Activated naive CD4-positive, alpha-beta T cell treated with anti-CD3 and anti-CD28 coated beads, Interleukin-2, amount 10 ng/mL, durations not matched to agents 7 days and 5 days (primary cell): ENCODE measurements at regions not wholly inside any gene's neighbourhood (a gene's known extent, or its start where the extent isn't known, plus 50 kb on each side); places are given as distances from the start of the nearest gene placed in this dataset.
"Not testable (repeated sequence)": the region's sequence is repeated elsewhere in the genome, so short reads cannot be mapped to it uniquely, and the experiment has no call there.

Experiments
- CTCF ChIA-PET: fragments of 350-600 bp; sonication (Branson Sonifier 250); formaldehyde crosslinking; loops from one replicate; lab custom pipeline; 2021; ENCODE audit warnings: antibody characterized with exemption; lab: Charles Lee
- DNase-seq: peaks from one replicate; pipeline ENCODE4 v3.0.0-alpha.2; 2020
- H3K27ac Mint-ChIP-seq: one replicate; pipeline ENCODE4 v1.8.0; 2021; ENCODE audit warnings: mild to moderate bottlenecking, moderate library complexity, mixed read lengths
- H3K27me3 Mint-ChIP-seq: one replicate; pipeline ENCODE4 v1.8.0; 2021; ENCODE audit warnings: mild to moderate bottlenecking, mixed read lengths
- H3K36me3 Mint-ChIP-seq: one replicate; pipeline ENCODE4 v1.8.0; 2021; ENCODE audit warnings: mixed read lengths
- H3K4me1 Mint-ChIP-seq: one replicate; pipeline ENCODE4 v1.8.0; 2021; ENCODE audit warnings: mixed read lengths
- H3K4me3 Mint-ChIP-seq: one replicate; pipeline ENCODE4 v1.8.0; 2021; ENCODE audit warnings: mild to moderate bottlenecking, moderate library complexity, mixed read lengths
- H3K9me3 Mint-ChIP-seq: one replicate; pipeline ENCODE4 v1.8.0; 2021; ENCODE audit warnings: mixed read lengths

- no peaks in the 10 kb centered on the region for H3K4me1 Mint-ChIP-seq
- no peak for DNase-seq
- CTCF ChIA-PET, result no interaction called here
- H3K4me3 Mint-ChIP-seq, result no peak overlapping the region
- no peaks in the 10 kb centered on the region for H3K9me3 Mint-ChIP-seq
- H3K27ac Mint-ChIP-seq, result no peak overlapping the region
- H3K36me3 Mint-ChIP-seq, result no peaks in the 10 kb centered on the region
- H3K27me3 Mint-ChIP-seq, result no peaks in the 10 kb centered on the region
These were observed 55.4 kb upstream of the GRPR start for GRCh38 chrX:16067886-16068515.

GRCh38 chrX:16063921-16064320 lies 59.4 kb upstream of the GRPR start:
- no peak overlapping the region for H3K27ac Mint-ChIP-seq
- H3K4me3 Mint-ChIP-seq, result no peak overlapping the region
- H3K9me3 Mint-ChIP-seq, result no peaks in the 10 kb centered on the region
- H3K4me1 Mint-ChIP-seq, result no peaks in the 10 kb centered on the region
- CTCF ChIA-PET, result no interaction called here
- no peaks in the 10 kb centered on the region for H3K27me3 Mint-ChIP-seq
- no peaks in the 10 kb centered on the region for H3K36me3 Mint-ChIP-seq
- no peak for DNase-seq

GRCh38 chrX:16063141-16063540 lies 60.2 kb upstream of the GRPR start:
- Mint-ChIP-seq H3K9me3 (no peaks in the 10 kb centered on the region), H3K36me3 (no peaks in the 10 kb centered on the region), H3K4me3 (no peak overlapping the region), H3K27ac (no peak overlapping the region), H3K4me1 (no peaks in the 10 kb centered on the region), H3K27me3 (no peaks in the 10 kb centered on the region)
- DNase-seq, result no peak
- CTCF ChIA-PET, result no interaction called here

- Mint-ChIP-seq H3K9me3 (no peaks in the 10 kb centered on the region), H3K4me3 (no peak overlapping the region), H3K36me3 (no peaks in the 10 kb centered on the region), H3K27me3 (no peaks in the 10 kb centered on the region), H3K4me1 (no peaks in the 10 kb centered on the region), H3K27ac (no peak overlapping the region)
- DNase-seq, result no peak
- CTCF ChIA-PET, result no interaction called here
These were observed 62.1 kb upstream of the GRPR start for GRCh38 chrX:16061296-16061695.

- no peaks in the 10 kb centered on the region for H3K9me3 Mint-ChIP-seq
- no peak overlapping the region for H3K27ac Mint-ChIP-seq
- CTCF ChIA-PET, result no interaction called here
- no peak overlapping the region for H3K4me3 Mint-ChIP-seq
- no peaks in the 10 kb centered on the region for H3K36me3 Mint-ChIP-seq
- DNase-seq, result no peak
- H3K27me3 Mint-ChIP-seq, result no peaks in the 10 kb centered on the region
- no peaks in the 10 kb centered on the region for H3K4me1 Mint-ChIP-seq
These were observed 63.1 kb upstream of the GRPR start for GRCh38 chrX:16060252-16060651.

GRCh38 chrX:16049126-16049525 lies 74.2 kb upstream of the GRPR start:
- not testable (repeated sequence) for H3K27me3 Mint-ChIP-seq

GRCh38 chrX:16042980-16043379 lies 80.4 kb upstream of the GRPR start:
- no peak overlapping the region for H3K27ac Mint-ChIP-seq
- no peaks in the 10 kb centered on the region for H3K9me3 Mint-ChIP-seq
- CTCF ChIA-PET, result no interaction called here
- no peak for DNase-seq
- no peaks in the 10 kb centered on the region for H3K27me3 Mint-ChIP-seq
- no peaks in the 10 kb centered on the region for H3K4me1 Mint-ChIP-seq
- no peaks in the 10 kb centered on the region for H3K36me3 Mint-ChIP-seq
- no peak overlapping the region for H3K4me3 Mint-ChIP-seq

More at GRCh38 chrX:16049126-16049525, 74.2 kb upstream of the GRPR start:
- H3K9me3 Mint-ChIP-seq, H3K27ac Mint-ChIP-seq, DNase-seq, H3K36me3 Mint-ChIP-seq, H3K4me1 Mint-ChIP-seq, H3K4me3 Mint-ChIP-seq, CTCF ChIA-PET: not testable (repeated sequence)

GRCh38 chrX:16039834-16040233 lies 83.5 kb upstream of the GRPR start:
- DNase-seq, result no peak
- Mint-ChIP-seq H3K27me3 (no peaks in the 10 kb centered on the region), H3K9me3 (no peaks in the 10 kb centered on the region), H3K36me3 (no peaks in the 10 kb centered on the region), H3K27ac (no peak overlapping the region), H3K4me1 (no peaks in the 10 kb centered on the region), H3K4me3 (no peak overlapping the region)
- CTCF ChIA-PET, result no interaction called here

GRCh38 chrX:16039363-16039762 lies 84.0 kb upstream of the GRPR start:
- Mint-ChIP-seq H3K9me3 (no peaks in the 10 kb centered on the region), H3K4me3 (no peak overlapping the region), H3K27me3 (no peaks in the 10 kb centered on the region), H3K27ac (no peak overlapping the region), H3K4me1 (no peaks in the 10 kb centered on the region), H3K36me3 (no peaks in the 10 kb centered on the region)
- DNase-seq, result no peak
- CTCF ChIA-PET, result no interaction called here

- CTCF ChIA-PET, result no interaction called here
- DNase-seq, result no peak
- Mint-ChIP-seq H3K27me3 (no peaks in the 10 kb centered on the region), H3K36me3 (no peaks in the 10 kb centered on the region), H3K4me3 (no peak overlapping the region), H3K27ac (no peak overlapping the region), H3K9me3 (no peaks in the 10 kb centered on the region), H3K4me1 (no peaks in the 10 kb centered on the region)
These were observed 90.0 kb upstream of the GRPR start for GRCh38 chrX:16033331-16033730.

GRCh38 chrX:16028576-16028975 lies 94.8 kb upstream of the GRPR start:
- DNase-seq, result no peak
- Mint-ChIP-seq H3K9me3 (no peaks in the 10 kb centered on the region), H3K36me3 (no peaks in the 10 kb centered on the region), H3K4me3 (no peak overlapping the region), H3K27ac (no peak overlapping the region), H3K27me3 (no peaks in the 10 kb centered on the region), H3K4me1 (no peaks in the 10 kb centered on the region)
- CTCF ChIA-PET, result no interaction called here

GRCh38 chrX:16023790-16024734 lies 99.3 kb upstream of the GRPR start:
- H3K36me3 Mint-ChIP-seq, result no peaks in the 10 kb centered on the region
- CTCF ChIA-PET, result no interaction called here
- H3K4me3 Mint-ChIP-seq, result no peak overlapping the region
- no peak overlapping the region for H3K27ac Mint-ChIP-seq
- H3K27me3 Mint-ChIP-seq, result no peaks in the 10 kb centered on the region
- H3K4me1 Mint-ChIP-seq, result no peaks in the 10 kb centered on the region
- no peaks in the 10 kb centered on the region for H3K9me3 Mint-ChIP-seq
- DNase-seq, result no peak

- H3K9me3 Mint-ChIP-seq, result no peaks in the 10 kb centered on the region
- H3K4me1 Mint-ChIP-seq, result no peaks in the 10 kb centered on the region
- CTCF ChIA-PET, result no interaction called here
- H3K4me3 Mint-ChIP-seq, result no peak overlapping the region
- H3K27ac Mint-ChIP-seq, result no peak overlapping the region
- no peaks in the 10 kb centered on the region for H3K36me3 Mint-ChIP-seq
- no peaks in the 10 kb centered on the region for H3K27me3 Mint-ChIP-seq
- DNase-seq, result no peak
These were observed 100.7 kb upstream of the GRPR start for GRCh38 chrX:16022580-16023200.

GRCh38 chrX:16018291-16018690 lies 105.1 kb upstream of the GRPR start:
- DNase-seq, result no peak
- H3K27ac Mint-ChIP-seq, result no peak overlapping the region
- no peaks in the 10 kb centered on the region for H3K36me3 Mint-ChIP-seq
- H3K4me3 Mint-ChIP-seq, result no peak overlapping the region
- H3K9me3 Mint-ChIP-seq, result no peaks in the 10 kb centered on the region
- CTCF ChIA-PET, result no interaction called here
- no peaks in the 10 kb centered on the region for H3K27me3 Mint-ChIP-seq
- no peaks in the 10 kb centered on the region for H3K4me1 Mint-ChIP-seq

GRCh38 chrX:16014171-16014570 lies 109.2 kb upstream of the GRPR start:
- no peak overlapping the region for H3K4me3 Mint-ChIP-seq
- CTCF ChIA-PET, result no interaction called here
- no peak for DNase-seq

More at GRCh38 chrX:16014171-16014570, 109.2 kb upstream of the GRPR start:
- Mint-ChIP-seq H3K4me1 (no peaks in the 10 kb centered on the region), H3K27ac (no peak overlapping the region), H3K36me3 (no peaks in the 10 kb centered on the region), H3K9me3 (no peaks in the 10 kb centered on the region), H3K27me3 (no peaks in the 10 kb centered on the region)
